OCI-LY1 (cell line): ENCODE measurements at regions not wholly inside any gene's neighbourhood (a gene's known extent, or its start where the extent isn't known, plus 50 kb on each side); places are given as distances from the start of the nearest gene placed in this dataset.

Experiments used
- CTCF ChIP-seq: fragments of 200-600 bp; sonication (generic), shearing (Covaris generic); IDR thresholded peaks from 2 replicates; pipeline ENCODE4 v1.5.1; 2017; ENCODE audit warnings: mild to moderate bottlenecking, antibody characterized with exemption, low read length, moderate library complexity, mixed read lengths
- EZH2 ChIP-seq: fragments of 200-600 bp; sonication (generic), shearing (Covaris generic); IDR thresholded peaks from 2 replicates; pipeline ENCODE4 v1.8.0; 2017; ENCODE audit warnings: borderline replicate concordance, mixed run types, mild to moderate bottlenecking, antibody characterized with exemption, low read length, moderate library complexity, mixed read lengths

GRCh38 chr4:179048839-179049453 is 1606.7 kb upstream of the AGA start:
- no peak for TF ChIP-seq CTCF
- no peak for TF ChIP-seq EZH2
